Activated naive CD4-positive, alpha-beta T cell treated with anti-CD3 and anti-CD28 coated beads, Interleukin-2, amount 10 ng/mL, durations not matched to agents 7 days and 5 days (primary cell): ENCODE measurements at regions not wholly inside any gene's neighbourhood (a gene's known extent, or its start where the extent isn't known, plus 50 kb on each side); places are given as distances from the start of the nearest gene placed in this dataset.

Experiments used
- CTCF ChIA-PET: fragments of 350-600 bp; sonication (Branson Sonifier 250); formaldehyde crosslinking; loops from one replicate; lab custom pipeline; 2021; ENCODE audit warnings: antibody characterized with exemption; lab: Charles Lee
- DNase-seq: peaks from one replicate; pipeline ENCODE4 v3.0.0-alpha.2; 2020
- H3K27ac Mint-ChIP-seq: one replicate; pipeline ENCODE4 v1.8.0; 2021; ENCODE audit warnings: mild to moderate bottlenecking, moderate library complexity, mixed read lengths
- H3K27me3 Mint-ChIP-seq: one replicate; pipeline ENCODE4 v1.8.0; 2021; ENCODE audit warnings: mild to moderate bottlenecking, mixed read lengths
- H3K36me3 Mint-ChIP-seq: one replicate; pipeline ENCODE4 v1.8.0; 2021; ENCODE audit warnings: mixed read lengths
- H3K4me1 Mint-ChIP-seq: one replicate; pipeline ENCODE4 v1.8.0; 2021; ENCODE audit warnings: mixed read lengths
- H3K4me3 Mint-ChIP-seq: one replicate; pipeline ENCODE4 v1.8.0; 2021; ENCODE audit warnings: mild to moderate bottlenecking, moderate library complexity, mixed read lengths
- H3K9me3 Mint-ChIP-seq: one replicate; pipeline ENCODE4 v1.8.0; 2021; ENCODE audit warnings: mixed read lengths

DNA sequence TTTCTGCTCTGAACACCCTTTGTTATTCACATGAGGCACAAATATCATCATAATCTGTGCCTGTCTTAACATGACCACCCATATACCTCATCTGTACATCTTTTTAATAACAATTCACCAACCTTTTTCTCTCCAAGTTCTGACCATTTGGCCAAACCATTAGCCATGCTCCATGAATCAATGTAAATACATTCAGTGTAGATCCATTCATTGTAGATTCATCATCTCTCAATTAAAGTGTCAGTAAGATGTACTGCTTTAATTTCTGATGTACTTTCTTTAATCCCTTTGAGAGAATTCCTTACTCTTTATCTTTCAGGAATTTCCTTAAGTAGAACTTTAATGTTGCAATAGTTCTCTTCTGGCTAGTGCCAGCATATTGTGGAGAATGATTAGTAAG is 126.2 kb upstream of the LRRC7 start:
- Mint-ChIP-seq H3K4me3 (no peak overlapping the region), H3K27me3 (no peaks in the 10 kb centered on the region), H3K36me3 (no peaks in the 10 kb centered on the region), H3K4me1 (no peaks in the 10 kb centered on the region), H3K9me3 (peaks cover 4% of the 10 kb centered on the region), H3K27ac (no peak overlapping the region)
- CTCF ChIA-PET, result no interaction called here
- DNase-seq, result no peak

DNA sequence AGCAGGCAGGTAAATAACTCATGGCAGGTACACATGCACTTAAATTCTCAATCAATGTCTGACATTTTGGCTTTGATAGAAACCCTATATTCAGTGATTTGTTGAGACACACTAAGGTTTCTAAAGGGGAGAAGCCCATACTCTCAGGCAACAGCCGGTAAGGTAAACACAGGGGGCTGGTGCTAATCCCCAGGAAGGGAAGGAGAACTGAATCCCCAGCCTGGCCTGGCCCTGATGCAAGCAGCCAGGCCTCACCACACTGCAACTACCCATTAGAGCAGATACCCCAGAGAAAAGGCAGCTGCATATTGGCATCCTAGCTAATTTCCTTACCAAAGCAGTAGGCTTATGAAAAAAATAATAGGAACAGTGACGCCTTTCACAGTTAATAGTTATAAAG is 116.5 kb upstream of the LRRC7 start:
- Mint-ChIP-seq H3K27ac (no peak overlapping the region), H3K4me3 (no peak overlapping the region), H3K4me1 (no peaks in the 10 kb centered on the region), H3K27me3 (no peaks in the 10 kb centered on the region), H3K36me3 (no peaks in the 10 kb centered on the region), H3K9me3 (peaks cover 2% of the 10 kb centered on the region)
- DNase-seq, result no peak
- CTCF ChIA-PET, result no interaction called here

DNA sequence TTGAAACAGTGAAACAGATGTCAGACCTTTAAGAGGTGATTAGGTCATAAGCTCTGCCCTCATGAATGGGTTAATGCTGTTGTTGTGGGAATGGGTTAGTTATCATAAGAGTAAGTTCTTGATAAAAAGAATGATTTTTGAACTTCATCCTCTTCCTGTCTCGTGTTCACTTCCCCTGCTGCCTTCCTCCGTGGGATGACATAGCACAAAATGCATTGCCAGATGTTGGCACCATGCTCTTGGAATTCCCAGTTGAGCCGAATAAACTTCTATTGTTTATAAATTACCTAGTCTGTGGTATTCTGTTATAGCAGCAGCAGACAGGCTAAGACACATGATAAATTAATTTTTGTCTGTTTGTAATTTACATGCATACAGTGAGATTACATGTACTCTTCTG is 112.0 kb upstream of the LRRC7 start:
- Mint-ChIP-seq H3K36me3 (no peaks in the 10 kb centered on the region), H3K9me3 (peaks cover 2% of the 10 kb centered on the region), H3K27me3 (no peaks in the 10 kb centered on the region), H3K4me3 (no peak overlapping the region), H3K27ac (no peak overlapping the region), H3K4me1 (no peaks in the 10 kb centered on the region)
- no peak for DNase-seq
- CTCF ChIA-PET, result no interaction called here

DNA sequence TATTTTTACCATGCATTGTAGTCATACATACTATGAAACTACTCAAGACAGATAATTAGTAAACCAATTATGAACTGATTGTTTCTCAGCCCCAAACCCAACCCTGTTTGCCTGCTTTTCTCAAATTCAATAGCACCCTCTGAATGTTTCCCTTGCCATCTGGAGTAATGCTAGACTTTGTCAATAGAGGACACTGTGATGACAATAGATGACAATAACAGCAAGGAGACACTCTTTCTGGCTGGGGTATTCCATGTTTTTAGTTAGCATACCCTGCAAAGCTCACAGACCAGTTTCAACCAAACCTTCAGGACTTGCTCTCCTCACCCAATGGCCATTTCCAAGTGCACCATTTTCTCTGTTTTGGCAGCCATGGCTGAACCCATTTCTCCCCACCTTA is 108.5 kb upstream of the LRRC7 start:
- peaks cover 5% of the 10 kb centered on the region for H3K9me3 Mint-ChIP-seq
- H3K27me3 Mint-ChIP-seq, result no peaks in the 10 kb centered on the region
- DNase-seq, result no peak
- H3K27ac Mint-ChIP-seq, result no peak overlapping the region
- no peaks in the 10 kb centered on the region for H3K4me1 Mint-ChIP-seq
- no peaks in the 10 kb centered on the region for H3K36me3 Mint-ChIP-seq
- CTCF ChIA-PET, result no interaction called here
- H3K4me3 Mint-ChIP-seq, result no peak overlapping the region

DNA sequence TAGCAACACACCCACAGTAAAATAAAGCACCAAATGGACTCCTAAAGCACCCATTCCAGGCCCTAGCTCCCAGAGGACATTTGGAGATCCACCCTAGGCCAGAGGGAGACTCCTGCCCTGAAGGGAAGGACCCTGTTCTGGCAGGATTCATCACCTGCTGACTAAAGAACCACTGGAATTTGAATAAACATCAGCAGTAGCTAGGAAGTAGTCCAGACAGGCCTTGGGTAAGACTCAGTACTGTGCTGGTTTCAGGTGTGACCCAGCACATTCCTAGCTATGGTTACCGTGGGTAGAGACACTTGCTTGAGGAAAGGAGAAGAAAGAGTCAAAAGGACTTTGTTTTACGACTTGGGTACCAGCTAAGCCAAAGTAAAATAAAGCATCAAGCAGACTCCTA is 92.7 kb upstream of the LRRC7 start:
- Mint-ChIP-seq H3K4me3 (no peak overlapping the region), H3K9me3 (peaks cover 2% of the 10 kb centered on the region), H3K27ac (no peak overlapping the region), H3K36me3 (no peaks in the 10 kb centered on the region), H3K27me3 (no peaks in the 10 kb centered on the region), H3K4me1 (no peaks in the 10 kb centered on the region)
- CTCF ChIA-PET, result no interaction called here
- no peak for DNase-seq

DNA sequence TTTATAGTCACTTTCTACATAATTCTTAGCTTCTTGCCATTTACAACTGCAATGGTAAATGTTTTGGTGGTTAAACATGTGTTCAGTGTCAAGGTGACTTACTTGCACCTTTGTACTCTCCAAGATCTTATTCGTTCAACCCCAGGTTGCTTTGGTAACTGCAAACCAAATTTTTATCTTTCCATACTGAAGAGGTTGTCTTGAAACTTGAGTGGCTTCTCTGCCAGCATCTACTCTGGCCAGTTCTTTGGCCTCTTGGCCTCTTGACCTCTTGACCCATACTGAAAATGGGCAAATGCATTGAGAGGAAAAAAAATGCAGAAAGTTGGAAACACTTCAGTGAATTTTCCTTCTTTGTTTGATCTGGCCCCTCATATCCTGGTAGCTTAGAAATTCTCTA is 88.0 kb upstream of the LRRC7 start:
- DNase-seq, result no peak
- H3K36me3 Mint-ChIP-seq, result no peaks in the 10 kb centered on the region
- no peak overlapping the region for H3K27ac Mint-ChIP-seq
- CTCF ChIA-PET, result no interaction called here
- no peak overlapping the region for H3K4me3 Mint-ChIP-seq
- no peaks in the 10 kb centered on the region for H3K4me1 Mint-ChIP-seq
- H3K9me3 Mint-ChIP-seq, result no peaks in the 10 kb centered on the region
- no peaks in the 10 kb centered on the region for H3K27me3 Mint-ChIP-seq

DNA sequence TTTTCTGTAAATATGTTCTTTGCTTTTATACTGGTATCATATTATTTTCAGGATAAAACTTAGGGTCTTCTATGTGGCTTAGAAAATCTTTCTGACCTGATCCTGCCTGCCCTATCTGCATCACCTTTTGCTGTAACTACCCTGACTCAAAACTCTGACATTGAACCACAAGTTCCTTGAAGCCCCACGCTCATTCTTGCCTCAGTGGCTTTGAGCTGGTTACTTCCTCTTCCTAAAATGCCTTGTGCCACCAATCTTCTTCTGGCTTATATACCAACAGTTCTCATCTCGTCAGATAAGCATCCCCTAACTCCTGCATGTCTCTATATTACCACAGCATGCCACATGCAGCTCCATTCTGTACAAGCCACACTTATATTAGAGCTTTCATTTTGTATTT is 84.5 kb upstream of the LRRC7 start:
- DNase-seq, result no peak
- Mint-ChIP-seq H3K27ac (no peak overlapping the region), H3K4me3 (no peak overlapping the region), H3K36me3 (no peaks in the 10 kb centered on the region), H3K27me3 (no peaks in the 10 kb centered on the region), H3K9me3 (peaks cover 2% of the 10 kb centered on the region), H3K4me1 (no peaks in the 10 kb centered on the region)
- CTCF ChIA-PET, result interaction anchor here (0.8 kb wide), 1 partner anchor 35 kb away, joined by 3 read pairs; no protein-coding TSS in a partner anchor

DNA sequence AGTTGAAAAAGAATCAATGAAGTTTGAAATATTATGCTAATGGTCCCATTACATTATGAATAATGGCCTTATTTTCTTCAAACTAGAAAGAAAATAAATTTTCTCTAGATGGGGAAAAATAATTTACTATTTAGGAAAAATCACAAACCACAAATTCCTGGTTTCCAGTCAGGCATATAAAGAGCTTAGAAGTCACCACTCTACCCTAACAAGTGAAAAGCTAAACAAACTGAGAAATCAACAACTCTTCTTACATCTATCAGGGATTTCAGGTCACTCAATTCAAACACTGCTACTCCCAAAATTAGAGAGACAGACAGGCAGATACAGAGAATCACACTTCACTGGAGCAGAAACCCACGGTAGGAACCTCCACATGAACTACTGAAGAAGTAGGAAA is 82.1 kb upstream of the LRRC7 start:
- Mint-ChIP-seq H3K36me3 (no peaks in the 10 kb centered on the region), H3K4me1 (no peaks in the 10 kb centered on the region), H3K27ac (no peak overlapping the region), H3K27me3 (no peaks in the 10 kb centered on the region), H3K9me3 (peaks cover 2% of the 10 kb centered on the region), H3K4me3 (no peak overlapping the region)
- CTCF ChIA-PET, result no interaction called here
- no peak for DNase-seq

DNA sequence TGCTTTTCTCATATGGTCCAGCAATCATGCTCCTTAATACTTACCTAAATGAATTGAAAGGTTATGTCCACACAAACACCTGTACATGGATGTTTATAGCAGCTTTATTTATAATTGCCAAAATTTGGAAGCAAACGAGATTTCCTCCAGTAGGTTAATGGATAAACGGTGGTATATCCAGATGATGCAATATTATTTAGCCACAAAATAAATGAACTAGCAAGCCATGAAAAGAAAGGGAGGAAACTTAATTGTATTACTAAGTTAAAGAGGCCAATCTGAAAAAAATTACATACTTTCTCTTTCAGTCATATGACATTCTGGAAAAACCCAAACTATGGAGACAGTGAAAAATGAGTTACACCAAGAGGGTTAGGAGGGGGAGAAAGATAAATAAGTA is 76.3 kb upstream of the LRRC7 start:
- H3K36me3 Mint-ChIP-seq, result no peaks in the 10 kb centered on the region
- CTCF ChIA-PET, result no interaction called here
- H3K27ac Mint-ChIP-seq, result no peak overlapping the region
- no peaks in the 10 kb centered on the region for H3K27me3 Mint-ChIP-seq
- peaks cover 3% of the 10 kb centered on the region for H3K9me3 Mint-ChIP-seq
- H3K4me3 Mint-ChIP-seq, result no peak overlapping the region
- H3K4me1 Mint-ChIP-seq, result no peaks in the 10 kb centered on the region
- no peak for DNase-seq

DNA sequence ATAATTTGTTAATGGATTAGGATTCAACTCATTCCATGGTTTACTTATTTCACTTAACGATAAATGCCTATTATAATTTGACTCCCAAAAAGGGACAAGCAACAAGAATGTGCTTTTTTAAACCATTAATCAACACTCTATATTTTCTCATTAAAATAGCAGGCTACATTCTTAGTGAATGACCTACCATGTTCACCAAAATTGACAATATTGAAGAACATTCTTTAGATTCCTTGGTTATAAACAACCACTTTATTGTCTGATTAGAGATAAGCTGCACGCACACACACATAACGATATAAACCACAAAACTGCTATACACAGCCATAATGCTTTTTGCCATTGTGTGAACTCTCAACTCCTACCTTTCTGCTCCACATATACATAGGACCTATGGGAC is 75.4 kb upstream of the LRRC7 start:
- Mint-ChIP-seq H3K9me3 (peaks cover 3% of the 10 kb centered on the region), H3K27me3 (no peaks in the 10 kb centered on the region), H3K36me3 (no peaks in the 10 kb centered on the region), H3K27ac (no peak overlapping the region), H3K4me1 (no peaks in the 10 kb centered on the region), H3K4me3 (no peak overlapping the region)
- CTCF ChIA-PET, result no interaction called here
- DNase-seq, result no peak

DNA sequence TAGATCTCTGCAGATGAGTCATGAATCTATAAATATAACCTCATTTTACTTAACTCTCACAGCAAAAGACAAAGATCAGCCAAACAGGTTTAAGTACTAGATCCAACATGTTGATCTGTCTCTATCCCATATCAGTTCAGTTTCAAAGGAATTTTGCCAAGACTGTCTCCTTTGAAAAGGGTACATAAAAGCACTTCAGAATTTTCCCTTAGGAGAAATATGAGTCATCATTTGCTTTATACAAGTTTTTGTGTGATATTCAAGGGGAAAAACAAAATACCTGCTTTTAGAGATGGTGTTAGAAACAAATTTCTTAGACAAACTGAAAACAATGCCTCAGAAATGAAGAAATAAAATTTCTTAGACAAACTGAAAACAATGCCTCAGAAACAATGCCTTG is 73.5 kb upstream of the LRRC7 start:
- CTCF ChIA-PET, result no interaction called here
- no peak overlapping the region for H3K27ac Mint-ChIP-seq
- no peak for DNase-seq
- H3K27me3 Mint-ChIP-seq, result no peaks in the 10 kb centered on the region
- H3K9me3 Mint-ChIP-seq, result peaks cover 3% of the 10 kb centered on the region
- H3K36me3 Mint-ChIP-seq, result no peaks in the 10 kb centered on the region
- H3K4me1 Mint-ChIP-seq, result no peaks in the 10 kb centered on the region
- no peak overlapping the region for H3K4me3 Mint-ChIP-seq

DNA sequence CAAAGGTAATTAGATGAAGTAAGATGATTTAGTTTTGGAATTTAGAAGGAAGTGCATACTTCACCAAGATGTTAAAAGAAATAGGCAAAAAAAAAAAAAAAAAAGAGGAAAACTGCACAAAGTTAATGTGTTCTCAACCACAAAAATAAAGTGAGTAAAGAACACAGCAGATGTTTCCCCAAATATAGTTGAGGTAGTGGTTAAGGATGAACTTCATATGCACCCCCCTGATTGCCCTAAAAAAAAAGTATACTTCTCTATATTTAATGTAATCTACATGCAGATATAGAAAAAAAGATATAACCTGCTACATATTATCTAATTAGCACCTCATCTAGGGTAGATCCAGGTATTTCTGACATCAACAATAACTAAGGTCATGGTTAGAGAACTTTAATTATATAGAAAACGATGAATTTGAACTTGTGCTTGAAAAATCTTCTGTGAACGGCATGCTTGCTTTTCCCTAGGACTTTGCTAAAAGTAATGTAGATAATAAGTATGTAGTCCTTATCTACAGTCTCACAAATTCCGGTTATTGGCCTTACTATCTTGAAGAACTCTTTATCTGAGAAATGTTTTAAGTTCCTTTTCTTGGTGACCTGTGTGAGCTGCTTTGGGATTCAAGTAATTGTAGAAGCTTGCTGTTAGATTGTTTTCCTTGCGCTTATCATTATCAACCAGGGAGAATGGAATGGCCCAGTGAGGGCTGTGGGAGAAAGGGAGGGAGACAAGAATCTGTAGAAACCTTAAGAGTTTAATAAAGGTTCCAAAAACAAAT is 70.1 kb upstream of the LRRC7 start:
- no peaks in the 10 kb centered on the region for H3K36me3 Mint-ChIP-seq
- no peaks in the 10 kb centered on the region for H3K4me1 Mint-ChIP-seq
- DNase-seq, result no peak
- no peak overlapping the region for H3K27ac Mint-ChIP-seq
- no peaks in the 10 kb centered on the region for H3K9me3 Mint-ChIP-seq
- H3K27me3 Mint-ChIP-seq, result no peaks in the 10 kb centered on the region
- no peak overlapping the region for H3K4me3 Mint-ChIP-seq
- CTCF ChIA-PET, result no interaction called here

DNA sequence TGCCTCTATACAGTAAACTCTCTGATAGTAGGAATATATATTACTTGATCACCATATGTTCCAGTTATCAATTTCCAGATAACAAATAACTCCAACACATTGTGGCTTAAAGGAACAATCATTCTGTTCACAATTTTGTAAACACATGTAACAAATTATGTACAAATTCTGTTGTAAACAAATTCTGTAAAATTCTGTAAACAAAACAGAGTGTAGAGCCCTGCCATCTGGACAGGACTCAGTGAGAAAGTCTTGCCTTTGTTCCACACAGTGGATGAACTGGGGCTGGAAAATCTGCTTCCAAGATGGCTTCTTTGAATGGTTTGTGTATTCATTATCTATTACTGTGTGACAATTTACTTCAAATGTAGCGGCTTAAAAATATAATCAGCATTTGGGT is 69.0 kb upstream of the LRRC7 start:
- no peak overlapping the region for H3K4me3 Mint-ChIP-seq
- no peak for DNase-seq
- H3K9me3 Mint-ChIP-seq, result no peaks in the 10 kb centered on the region
- no peaks in the 10 kb centered on the region for H3K4me1 Mint-ChIP-seq
- no peaks in the 10 kb centered on the region for H3K36me3 Mint-ChIP-seq
- no peaks in the 10 kb centered on the region for H3K27me3 Mint-ChIP-seq
- CTCF ChIA-PET, result no interaction called here
- no peak overlapping the region for H3K27ac Mint-ChIP-seq

DNA sequence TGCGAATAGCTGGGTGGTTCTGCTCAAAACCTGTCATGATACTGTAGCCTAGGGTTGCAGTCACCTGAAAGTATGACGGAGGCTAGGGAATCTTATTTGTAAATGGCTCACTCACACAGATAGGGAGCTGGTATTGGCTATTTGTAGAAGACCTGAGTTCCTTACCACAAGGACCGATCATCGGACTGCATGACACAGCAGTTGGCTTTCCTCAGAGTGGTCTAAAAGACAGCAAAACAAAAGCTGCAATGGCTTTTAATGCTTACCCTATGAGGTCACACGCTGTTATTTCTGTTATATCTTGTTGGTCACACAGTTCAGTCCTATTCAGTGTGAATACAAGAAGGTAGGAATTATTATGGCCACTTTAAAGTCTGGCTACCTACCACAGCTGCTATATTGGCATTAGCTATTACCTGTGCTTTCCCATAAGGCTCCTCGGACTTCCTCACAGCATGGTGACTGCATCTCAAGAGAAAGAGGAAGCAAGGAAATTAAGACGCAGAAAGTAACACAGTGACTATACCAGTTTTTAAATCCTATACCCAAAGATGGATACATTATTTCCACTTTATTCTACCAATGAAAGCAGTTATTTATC is 68.4 kb upstream of the LRRC7 start:
- Mint-ChIP-seq H3K9me3 (no peaks in the 10 kb centered on the region), H3K4me1 (no peaks in the 10 kb centered on the region), H3K27ac (no peak overlapping the region), H3K36me3 (no peaks in the 10 kb centered on the region), H3K27me3 (no peaks in the 10 kb centered on the region), H3K4me3 (no peak overlapping the region)
- CTCF ChIA-PET, result no interaction called here
- no peak for DNase-seq

DNA sequence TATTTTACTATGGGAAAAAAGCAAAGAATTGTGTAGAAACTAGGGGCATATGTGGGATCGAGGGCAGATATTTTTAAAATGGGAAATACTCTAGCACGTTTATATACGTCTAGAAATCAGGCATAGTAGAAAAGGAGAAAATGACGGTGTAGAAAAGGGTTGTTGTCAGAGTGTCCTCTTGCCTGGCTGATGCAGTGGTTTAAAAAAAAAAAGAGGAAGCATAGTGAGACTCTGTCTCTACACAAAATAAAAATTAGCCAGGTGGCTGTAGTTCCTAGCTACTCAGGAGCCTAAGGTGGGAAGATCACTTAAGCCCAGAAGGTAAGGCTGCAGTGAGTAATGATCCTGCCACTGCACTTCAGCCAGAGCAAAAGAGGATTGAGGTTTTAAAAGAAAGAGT is 64.7 kb upstream of the LRRC7 start:
- Mint-ChIP-seq H3K4me3 (no peak overlapping the region), H3K27ac (no peak overlapping the region), H3K9me3 (no peaks in the 10 kb centered on the region), H3K27me3 (no peaks in the 10 kb centered on the region), H3K4me1 (no peaks in the 10 kb centered on the region), H3K36me3 (no peaks in the 10 kb centered on the region)
- CTCF ChIA-PET, result no interaction called here
- no peak for DNase-seq
